Endothelial cell of umbilical vein (primary cell): ENCODE measurements at regions not wholly inside any gene's neighbourhood (a gene's known extent, or its start where the extent isn't known, plus 50 kb on each side); places are given as distances from the start of the nearest gene placed in this dataset.

Source experiments
- BruUV-seq: library from RNA; stranded (reverse); fragments of 400-500 nt; replicated peaks from 2 replicates; lab custom pipeline; 2021; lab: Mats Ljungman, UMichigan
- CTCF ChIA-PET: fragments of 300-600, 350-600 bp; sonication (Branson Sonifier 250); formaldehyde crosslinking; loops from one replicate; lab custom pipeline; 2021; ENCODE audit warnings: antibody characterized with exemption, inconsistent platforms; lab: Charles Lee
- POLR2A ChIA-PET: fragments of 300-600, 350-600 bp; sonication (Branson Sonifier 250); formaldehyde crosslinking; loops from one replicate; lab custom pipeline; 2021; ENCODE audit warnings: antibody characterized with exemption, inconsistent platforms; lab: Charles Lee
- DNase-seq: peaks from one replicate; pipeline ENCODE4 v3.0.0-alpha.2; 2011; ENCODE audit warnings: low read depth, low spot score
- FAIRE-seq: peaks from 2 replicates; lab custom pipeline; 2011; peaks lifted over from hg19 to GRCh38; lab: Jason Lieb, UNC
- H2AFZ ChIP-seq: 2 replicates; pipeline ENCODE4 v1.6.0; 2012; ENCODE audit warnings: low read depth, low read length, control low read depth, inconsistent platforms
- H3K27ac ChIP-seq: 2 replicates; pipeline ENCODE4 v1.5.1; 2011; ENCODE audit warnings: low read depth, mild to moderate bottlenecking, control low read depth, low read length, moderate library complexity; ENCODE audit not compliant: insufficient read depth
- H3K27me3 ChIP-seq, 2 experiments: 2 replicates each; pipeline versions ENCODE4 v1.6.0 to v1.6.1; 2011; ENCODE audit warnings: low read length in 2 of 2, mixed read lengths in 1 of 2; ENCODE audit not compliant: control insufficient read depth in 2 of 2, insufficient read depth in 2 of 2
- H3K36me3 ChIP-seq, 2 experiments: 2 replicates in 1 of 2; 3 replicates in 1 of 2; pipeline ENCODE4 v1.5.1; 2011; ENCODE audit warnings: low read length in 2 of 2, mild to moderate bottlenecking in 1 of 2, moderate library complexity in 1 of 2; ENCODE audit not compliant: control insufficient read depth in 2 of 2, insufficient read depth in 2 of 2; ENCODE audit errors: extremely low read depth in 1 of 2
- H3K4me1 ChIP-seq: 3 replicates; pipeline ENCODE4 v1.5.1; 2011; ENCODE audit warnings: mild to moderate bottlenecking, low read length; ENCODE audit not compliant: control insufficient read depth, insufficient read depth; ENCODE audit errors: extremely low read depth
- H3K4me2 ChIP-seq: 2 replicates; pipeline ENCODE4 v1.6.1; 2011; ENCODE audit warnings: low read length, control low read depth, mixed read lengths; ENCODE audit not compliant: insufficient read depth
- H3K4me3 ChIP-seq, 3 experiments: fragments of 200-600 bp in 1 of 3; sonication (generic), shearing (Covaris generic) in 1 of 3; replicated peaks in 1 of 3; 2 replicates each; pipeline ENCODE4 v1.5.1; 2011 to 2016; ENCODE audit warnings: control low read depth in 3 of 3, low read length in 3 of 3, mild to moderate bottlenecking in 2 of 3, inconsistent platforms in 1 of 3, low read depth in 1 of 3, moderate library complexity in 1 of 3; ENCODE audit not compliant: insufficient read depth in 1 of 3
- H3K79me2 ChIP-seq: 2 replicates; pipeline ENCODE4 v1.6.0; 2012; ENCODE audit warnings: low read length, inconsistent platforms; ENCODE audit not compliant: control insufficient read depth, insufficient read depth
- H3K9ac ChIP-seq: replicated peaks from 2 replicates; pipeline ENCODE3; 2011; ENCODE audit warnings: low read length, control low read depth; ENCODE audit not compliant: insufficient read depth; ENCODE audit errors: extremely low read depth
- H3K9me1 ChIP-seq: replicated peaks from 3 replicates; pipeline ENCODE4 v1.6.0; 2011; ENCODE audit warnings: mild to moderate bottlenecking, low read length; ENCODE audit not compliant: control insufficient read depth, insufficient read depth; ENCODE audit errors: extremely low read depth
- H3K9me3 ChIP-seq: replicated peaks from 2 replicates; pipeline ENCODE4 v1.5.1; 2012; ENCODE audit warnings: low read length, inconsistent platforms; ENCODE audit not compliant: control insufficient read depth, insufficient read depth
- H4K20me1 ChIP-seq: replicated peaks from 2 replicates; pipeline ENCODE3; 2011; ENCODE audit warnings: mild to moderate bottlenecking, low read length; ENCODE audit not compliant: control insufficient read depth, insufficient read depth; ENCODE audit errors: extremely low read depth
- CTCF ChIP-seq, 2 donors: IDR thresholded peaks; 1 replicate in 1 of 2; 2 replicates in 1 of 2; pipeline ENCODE4 v1.5.1; 2011; ENCODE audit warnings: low read length in 2 of 2, mild to moderate bottlenecking in 2 of 2, moderate library complexity in 2 of 2, control low read depth in 1 of 2, inconsistent platforms in 1 of 2, low read depth in 1 of 2; ENCODE audit not compliant: insufficient read depth in 1 of 2; ENCODE audit errors: extremely low read depth in 1 of 2
- EZH2 ChIP-seq: IDR thresholded peaks from 2 replicates; pipeline ENCODE4 v1.6.1; 2012; ENCODE audit warnings: borderline replicate concordance, low read depth, mild to moderate bottlenecking, moderate library complexity, low read length, inconsistent platforms; ENCODE audit not compliant: severe bottlenecking
- FOS ChIP-seq: IDR thresholded peaks from 2 replicates; pipeline ENCODE4 v1.6.1; 2011; ENCODE audit warnings: mild to moderate bottlenecking, low read length, moderate library complexity, borderline replicate concordance; ENCODE audit not compliant: insufficient read depth
- GATA2 ChIP-seq: IDR thresholded peaks from 2 replicates; pipeline ENCODE4 v1.7.0; 2011; ENCODE audit warnings: low read depth, mild to moderate bottlenecking, moderate library complexity, mixed read lengths, low read length; ENCODE audit not compliant: insufficient read length, insufficient read depth
- JUN ChIP-seq: IDR thresholded peaks from 2 replicates; pipeline ENCODE4 v1.6.1; 2011; ENCODE audit warnings: borderline replicate concordance, low read depth; ENCODE audit not compliant: insufficient read length, insufficient read depth
- MAX ChIP-seq: IDR thresholded peaks from 2 replicates; pipeline ENCODE4 v1.6.1; 2011; ENCODE audit not compliant: insufficient read depth, insufficient read length
- MYC ChIP-seq: IDR thresholded peaks from one replicate; pipeline ENCODE4 v1.6.1; 2011; ENCODE audit warnings: mild to moderate bottlenecking, low read depth, low read length
- POLR2A ChIP-seq: IDR thresholded peaks from 2 replicates; pipeline ENCODE4 v1.6.1; 2012; ENCODE audit warnings: low read depth, mild to moderate bottlenecking, control low read depth, low read length
- POLR2AphosphoS5 ChIP-seq: IDR thresholded peaks from 2 replicates; pipeline ENCODE4 v1.6.1; 2012; ENCODE audit warnings: low read depth, mild to moderate bottlenecking, control low read depth, low read length, moderate library complexity; ENCODE audit not compliant: insufficient read depth
- dilution Hi-C: fragments of 300-500 bp; cut with MboI; formaldehyde crosslinking; loops from one replicate; pipeline ENCODE4 v1.15.0; 2019; ENCODE audit warnings: low sequenced_read_pairs; ENCODE audit not compliant: extremely low pct_ligation_motif_present
- intact Hi-C: fragments of 100-400 bp; cut with micrococcal nuclease; formaldehyde crosslinking; loops from one replicate; pipeline ENCODE4 v1.10.0; 2022

DNA sequence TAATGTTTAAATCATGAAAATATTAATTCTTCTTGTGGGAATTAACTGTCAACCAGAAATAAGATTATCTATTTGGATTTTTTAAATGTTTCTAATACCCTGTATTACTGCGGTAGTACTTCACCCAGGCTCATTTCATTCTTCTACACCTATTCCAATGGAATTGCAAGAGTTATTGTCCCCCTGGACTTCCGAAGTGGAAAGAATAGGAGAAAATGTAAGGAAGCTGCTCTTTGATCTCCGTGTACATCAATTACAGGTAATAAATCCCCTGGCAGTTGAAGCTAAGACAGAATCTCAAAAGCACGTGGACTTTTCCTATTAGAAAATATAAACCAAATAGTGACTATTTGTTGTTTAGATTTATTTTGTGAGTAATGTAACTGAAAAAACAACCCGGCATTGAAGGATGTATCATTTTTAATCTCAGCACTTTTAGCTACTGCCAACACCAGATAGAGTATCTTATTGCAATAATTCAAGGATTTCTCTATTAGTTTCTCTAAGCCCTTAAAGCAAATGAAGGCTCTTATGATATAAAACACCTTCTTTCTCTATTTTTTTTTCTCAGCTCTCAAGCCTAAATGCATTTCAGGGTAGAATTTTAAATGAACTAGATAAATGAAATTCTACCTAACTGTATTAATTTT, 77.3 kb downstream of the MZT1 start:
- Histone ChIP-seq H3K9me1 (no peaks in the 10 kb centered on the region), H3K4me3 (no peak overlapping the region), H3K4me1 (peaks cover 9% of the 10 kb centered on the region), H3K27ac (no peak overlapping the region), H3K9ac (no peak overlapping the region), H3K4me2 (no peak overlapping the region), H3K79me2 (no peaks in the 10 kb centered on the region), H4K20me1 (no peaks in the 10 kb centered on the region), H2AFZ (no peak overlapping the region), H3K36me3 (no peaks in the 10 kb centered on the region), H3K9me3 (no peaks in the 10 kb centered on the region), H3K27me3 (peaks cover 31 to 67% of the 10 kb centered on the region in 2 experiments)
- TF ChIP-seq POLR2AphosphoS5, result no peak
- no peak for TF ChIP-seq GATA2
- TF ChIP-seq FOS, result no peak
- TF ChIP-seq POLR2A, result no peak
- no peak for TF ChIP-seq CTCF (IDR thresholded peaks at IDR 0.05; ENCODE audit: extremely low read depth in 1 of 2, insufficient read depth in 1 of 2, low read depth in 1 of 2, low read length in 2 of 2)
- no peak for TF ChIP-seq EZH2
- no peak for TF ChIP-seq MYC
- TF ChIP-seq JUN, result no peak
- TF ChIP-seq MAX, result no peak
- FAIRE-seq, result no peak
- POLR2A ChIA-PET, result no interaction called here
- intact Hi-C loops (no loop called here), dilution Hi-C loops (no loop called here)
- BruUV-seq, result no TSS peak
- CTCF ChIA-PET, result interaction anchor here (0.7 to 1.5 kb wide), 5 partner anchors 8 to 48 kb away, joined by 3 to 4 read pairs (median 3); no protein-coding TSS in a partner anchor
- DNase-seq, result no peak
